Ectodermal cell (in vitro differentiated cells): ENCODE measurements at regions not wholly inside any gene's neighbourhood (a gene's known extent, or its start where the extent isn't known, plus 50 kb on each side); places are given as distances from the start of the nearest gene placed in this dataset.

Source experiments
- H3K27ac ChIP-seq: 2 replicates; pipeline ENCODE4 v1.7.0; 2013; ENCODE audit warnings: mild to moderate bottlenecking, low read depth, low read length; ENCODE audit not compliant: insufficient read depth, poor library complexity, severe bottlenecking
- H3K27me3 ChIP-seq: 2 replicates; pipeline ENCODE4 v1.7.0; 2013; ENCODE audit warnings: mild to moderate bottlenecking, low read length; ENCODE audit not compliant: insufficient read depth, control insufficient read depth, poor library complexity, severe bottlenecking
- H3K36me3 ChIP-seq: one replicate; pipeline ENCODE4 v1.7.0; 2013; ENCODE audit warnings: low read length; ENCODE audit not compliant: control insufficient read depth, insufficient read depth
- H3K4me1 ChIP-seq: one replicate; pipeline ENCODE4 v1.7.0; 2013; ENCODE audit warnings: low read length; ENCODE audit not compliant: control insufficient read depth, insufficient read depth
- H3K4me3 ChIP-seq: 2 replicates; pipeline ENCODE4 v1.7.0; 2013; ENCODE audit warnings: low read depth, low read length, control low read depth; ENCODE audit not compliant: insufficient read depth
- H3K9me3 ChIP-seq: 2 replicates; pipeline ENCODE4 v1.7.0; 2013; ENCODE audit warnings: mild to moderate bottlenecking, low read length, moderate library complexity; ENCODE audit not compliant: control insufficient read depth
- WGBS, 2 experiments: methylation state at CpG; one replicate each; pipeline ENCODE4 v1.1.7; 2013; ENCODE audit warnings: missing lambda C conversion rate in 2 of 2; 5-methylcytosine and 5-hydroxymethylcytosine counted together

GRCh38 chr22:26853071-26853470 is 195.7 kb downstream of the MIAT start:
- no peaks in the 10 kb centered on the region for H3K9me3 ChIP-seq
- H3K27me3 ChIP-seq, result no peaks in the 10 kb centered on the region
- WGBS, 2 experiments, result 80 to 100% methylated on average over 2 to 4 of the region's 4 CpGs
- H3K4me3 ChIP-seq, result no peak overlapping the region
- H3K4me1 ChIP-seq, result no peaks in the 10 kb centered on the region
- H3K36me3 ChIP-seq, result no peaks in the 10 kb centered on the region
- H3K27ac ChIP-seq, result no peak overlapping the region

- Histone ChIP-seq H3K4me1 (no peaks in the 10 kb centered on the region), H3K4me3 (no peak overlapping the region), H3K9me3 (no peaks in the 10 kb centered on the region), H3K36me3 (no peaks in the 10 kb centered on the region), H3K27me3 (no peaks in the 10 kb centered on the region), H3K27ac (no peak overlapping the region)
- WGBS, 2 experiments, result 92 to 96% methylated on average over 1 of the region's 2 CpGs
Observed at GRCh38 chr22:26853495-26853894, 196.1 kb downstream of the MIAT start.

GRCh38 chr22:26857169-26857568 is 199.8 kb downstream of the MIAT start:
- Histone ChIP-seq H3K27me3 (no peaks in the 10 kb centered on the region), H3K4me3 (no peak overlapping the region), H3K9me3 (no peaks in the 10 kb centered on the region), H3K27ac (no peak overlapping the region), H3K4me1 (no peaks in the 10 kb centered on the region), H3K36me3 (no peaks in the 10 kb centered on the region)
- WGBS, 2 experiments, result 54 to 64% methylated on average over 5 of the region's 5 CpGs

GRCh38 chr22:26860301-26860700 is 202.9 kb downstream of the MIAT start:
- Histone ChIP-seq H3K4me1 (no peaks in the 10 kb centered on the region), H3K36me3 (no peaks in the 10 kb centered on the region), H3K27ac (no peak overlapping the region), H3K27me3 (no peaks in the 10 kb centered on the region), H3K4me3 (no peak overlapping the region), H3K9me3 (no peaks in the 10 kb centered on the region)
- WGBS, 2 experiments, result 94 to 97% methylated on average over 9 of the region's 9 CpGs

- Histone ChIP-seq H3K4me3 (no peak overlapping the region), H3K27ac (no peak overlapping the region), H3K27me3 (no peaks in the 10 kb centered on the region), H3K9me3 (no peaks in the 10 kb centered on the region), H3K36me3 (no peaks in the 10 kb centered on the region), H3K4me1 (no peaks in the 10 kb centered on the region)
- 89 to 100% methylated on average over 1 of the region's 1 CpG for WGBS, 2 experiments
Observed at GRCh38 chr22:26865021-26865420, 207.6 kb downstream of the MIAT start.

GRCh38 chr22:26883393-26883792 is 226.0 kb downstream of the MIAT start:
- Histone ChIP-seq H3K4me1 (no peaks in the 10 kb centered on the region), H3K4me3 (no peak overlapping the region), H3K27me3 (no peaks in the 10 kb centered on the region), H3K9me3 (no peaks in the 10 kb centered on the region), H3K36me3 (no peaks in the 10 kb centered on the region), H3K27ac (no peak overlapping the region)
- WGBS, 2 experiments, result 94 to 96% methylated on average over 3 to 4 of the region's 4 CpGs

- Histone ChIP-seq H3K27ac (no peak overlapping the region), H3K27me3 (no peaks in the 10 kb centered on the region), H3K36me3 (no peaks in the 10 kb centered on the region), H3K9me3 (no peaks in the 10 kb centered on the region), H3K4me1 (no peaks in the 10 kb centered on the region), H3K4me3 (no peak overlapping the region)
- 92 to 94% methylated on average over 7 of the region's 7 CpGs for WGBS, 2 experiments
Observed at GRCh38 chr22:26884921-26885320, 227.5 kb downstream of the MIAT start.

GRCh38 chr22:26885441-26886261 is 228.3 kb downstream of the MIAT start:
- no peak overlapping the region for H3K27ac ChIP-seq
- 66 to 75% methylated on average over 2 of the region's 2 CpGs for WGBS, 2 experiments
- no peaks in the 10 kb centered on the region for H3K36me3 ChIP-seq
- H3K4me3 ChIP-seq, result no peak overlapping the region
- no peaks in the 10 kb centered on the region for H3K4me1 ChIP-seq
- no peaks in the 10 kb centered on the region for H3K9me3 ChIP-seq
- H3K27me3 ChIP-seq, result no peaks in the 10 kb centered on the region

GRCh38 chr22:26887456-26887855 is 230.1 kb downstream of the MIAT start:
- H3K36me3 ChIP-seq, result no peaks in the 10 kb centered on the region
- H3K27ac ChIP-seq, result peak overlapping the region; percentile 40
- WGBS, 2 experiments, result 72 to 84% methylated on average over 6 of the region's 6 CpGs
- H3K9me3 ChIP-seq, result no peaks in the 10 kb centered on the region
- H3K27me3 ChIP-seq, result no peaks in the 10 kb centered on the region
- no peak overlapping the region for H3K4me3 ChIP-seq
- no peaks in the 10 kb centered on the region for H3K4me1 ChIP-seq

- WGBS, 2 experiments, result 79 to 85% methylated on average over 4 of the region's 4 CpGs
- no peaks in the 10 kb centered on the region for H3K27me3 ChIP-seq
- H3K27ac ChIP-seq, result peak overlapping the region; percentile 38
- H3K9me3 ChIP-seq, result no peaks in the 10 kb centered on the region
- no peak overlapping the region for H3K4me3 ChIP-seq
- H3K36me3 ChIP-seq, result no peaks in the 10 kb centered on the region
- H3K4me1 ChIP-seq, result no peaks in the 10 kb centered on the region
Observed at GRCh38 chr22:26887916-26888315, 230.5 kb downstream of the MIAT start.
